Thoracic aorta (tissue), 2 donors: ENCODE measurements at regions not wholly inside any gene's neighbourhood (a gene's known extent, or its start where the extent isn't known, plus 50 kb on each side); places are given as distances from the start of the nearest gene placed in this dataset.

Source experiments
- ATAC-seq: fragments of 150-250 bp; one replicate; pipeline ENCODE4 v1.8.0; 2017; ENCODE audit warnings: low read depth; ENCODE audit not compliant: insufficient number of reproducible peaks, low FRiP score
- DNase-seq: peaks from one replicate; pipeline ENCODE4 v3.0.0-alpha.2; 2020; ENCODE audit warnings: low spot score
- H3K27ac ChIP-seq, 2 donors: fragments of 200-600 bp; sonication (generic); 1 replicate in 1 of 2; 2 replicates in 1 of 2; pipeline ENCODE4 v1.5.1; 2016; ENCODE audit warnings: mild to moderate bottlenecking in 2 of 2, moderate library complexity in 2 of 2
- H3K27me3 ChIP-seq: fragments of 200-600 bp; sonication (generic); replicated peaks from 2 replicates; pipeline ENCODE4 v1.6.0; 2016; ENCODE audit warnings: mild to moderate bottlenecking; ENCODE audit not compliant: insufficient read depth
- H3K36me3 ChIP-seq: fragments of 200-600 bp; sonication (generic); one replicate; pipeline ENCODE4 v1.5.1; 2016
- H3K4me1 ChIP-seq, 2 donors: fragments of 200-600 bp; sonication (generic); 1 replicate in 1 of 2; 2 replicates in 1 of 2; pipeline versions ENCODE4 v1.5.1 to v1.6.0; 2016; ENCODE audit warnings: low read depth in 2 of 2, mild to moderate bottlenecking in 1 of 2; ENCODE audit not compliant: control insufficient read depth in 1 of 2
- H3K4me3 ChIP-seq: fragments of 200-600 bp; sonication (generic); 2 replicates; pipeline ENCODE4 v1.5.1; 2016; ENCODE audit warnings: mild to moderate bottlenecking
- H3K9me3 ChIP-seq: fragments of 200-600 bp; sonication (generic); 2 replicates; pipeline ENCODE4 v1.5.1; 2016
- CTCF ChIP-seq: fragments of 200-600 bp; sonication (generic); IDR thresholded peaks from one replicate; pipeline ENCODE4 v1.5.1; 2019; ENCODE audit warnings: antibody characterized with exemption

- TF ChIP-seq CTCF = no peak
- Histone ChIP-seq H3K4me3 (no peak overlapping the region), H3K36me3 (no peaks in the 10 kb centered on the region), H3K27ac (peak overlapping the region in 1 of 2 donors; percentile 27), H3K9me3 (no peaks in the 10 kb centered on the region), H3K4me1 (peaks cover 19 to 53% of the 10 kb centered on the region in 2 donors), H3K27me3 (no peaks in the 10 kb centered on the region)
- DNase-seq (no peak), ATAC-seq (no peak)
These were observed 132.7 kb upstream of the CTAGE1 start for GRCh38 chr18:22550366-22550765.

GRCh38 chr18:22550861-22551260 lies 133.1 kb upstream of the CTAGE1 start:
- H3K36me3 ChIP-seq = no peaks in the 10 kb centered on the region
- peak overlapping the region; percentile 27 to 62 for H3K27ac ChIP-seq
- DNase-seq = no peak
- no peak overlapping the region for H3K4me3 ChIP-seq
- no peaks in the 10 kb centered on the region for H3K27me3 ChIP-seq
- H3K4me1 ChIP-seq = peaks cover 18 to 48% of the 10 kb centered on the region in 2 donors
- no peaks in the 10 kb centered on the region for H3K9me3 ChIP-seq
- ATAC-seq = no peak
- no peak for TF ChIP-seq CTCF

- ATAC-seq (peak; percentile 78), DNase-seq (no peak)
- Histone ChIP-seq H3K36me3 (no peaks in the 10 kb centered on the region), H3K27ac (peak overlapping the region; percentile 27 to 62), H3K9me3 (no peaks in the 10 kb centered on the region), H3K4me3 (no peak overlapping the region), H3K4me1 (peaks cover 10 to 47% of the 10 kb centered on the region in 2 donors), H3K27me3 (no peaks in the 10 kb centered on the region)
- no peak for TF ChIP-seq CTCF
These were observed 133.9 kb upstream of the CTAGE1 start for GRCh38 chr18:22551536-22552151.

GRCh38 chr18:22552254-22552653 lies 134.5 kb upstream of the CTAGE1 start:
- no peak for ATAC-seq

GRCh38 chr18:22552899-22553460 lies 135.3 kb upstream of the CTAGE1 start:
- Histone ChIP-seq H3K36me3 (no peaks in the 10 kb centered on the region), H3K27me3 (no peaks in the 10 kb centered on the region), H3K4me3 (no peak overlapping the region), H3K27ac (peak overlapping the region; percentile 27 to 62), H3K9me3 (no peaks in the 10 kb centered on the region), H3K4me1 (peaks cover 4 to 50% of the 10 kb centered on the region in 2 donors)
- ATAC-seq = no peak
- no peak for DNase-seq
- TF ChIP-seq CTCF = no peak

More at GRCh38 chr18:22552254-22552653, 134.5 kb upstream of the CTAGE1 start:
- H3K9me3 ChIP-seq = no peaks in the 10 kb centered on the region
- no peaks in the 10 kb centered on the region for H3K27me3 ChIP-seq
- peak overlapping the region; percentile 27 to 62 for H3K27ac ChIP-seq
- peaks cover 4 to 47% of the 10 kb centered on the region in 2 donors for H3K4me1 ChIP-seq
- no peak overlapping the region for H3K4me3 ChIP-seq
- H3K36me3 ChIP-seq = no peaks in the 10 kb centered on the region
- DNase-seq = no peak
- TF ChIP-seq CTCF = no peak
